SK-N-MC (cell line): ENCODE measurements at regions not wholly inside any gene's neighbourhood (a gene's known extent, or its start where the extent isn't known, plus 50 kb on each side); places are given as distances from the start of the nearest gene placed in this dataset.
A peak's percentile ranks its signal among the peaks of the same experiment; 100 is the strongest.

ENCODE experiments used
- DNase-seq: peaks from one replicate; pipeline ENCODE4 v3.0.0-alpha.2; 2011; ENCODE audit warnings: low read depth, low spot score
- H3K27ac ChIP-seq: fragments of 200-600 bp; sonication (generic); 2 replicates; pipeline ENCODE4 v1.5.1; 2016; ENCODE audit warnings: mixed run types
- H3K36me3 ChIP-seq: fragments of 200-600 bp; sonication (generic); 2 replicates; pipeline ENCODE4 v1.6.1; 2017; ENCODE audit warnings: antibody characterized with exemption, low read length, mixed read lengths; ENCODE audit not compliant: insufficient read depth
- H3K4me3 ChIP-seq: fragments of 200-600 bp; sonication (generic); 2 replicates; pipeline ENCODE4 v1.5.1; 2016
- H3K9ac ChIP-seq: fragments of 200-600 bp; sonication (generic); 2 replicates; pipeline ENCODE4 v1.8.0; 2017; ENCODE audit warnings: mixed run types, mixed read lengths; ENCODE audit not compliant: insufficient read length
- H3K9me3 ChIP-seq: fragments of 200-600 bp; sonication (generic); 2 replicates; pipeline ENCODE4 v1.6.1; 2017; ENCODE audit warnings: low read depth, mild to moderate bottlenecking, antibody characterized with exemption, low read length, moderate library complexity, mixed read lengths
- EZH2 ChIP-seq: fragments of 200-600 bp; sonication (generic); IDR thresholded peaks from one replicate; pipeline ENCODE4 v1.6.1; 2017; ENCODE audit warnings: antibody characterized with exemption
- FOXP2 ChIP-seq: optimal IDR thresholded peaks from 2 replicates; pipeline ENCODE3; 2011; ENCODE audit warnings: mild to moderate bottlenecking, moderate library complexity; ENCODE audit not compliant: insufficient read depth; ENCODE audit errors: extremely low read length, control extremely low read depth
- POLR2AphosphoS5 ChIP-seq: IDR thresholded peaks from 2 replicates; pipeline ENCODE4 v1.6.1; 2012; ENCODE audit warnings: mild to moderate bottlenecking, low read depth, low read length, borderline replicate concordance

DNA sequence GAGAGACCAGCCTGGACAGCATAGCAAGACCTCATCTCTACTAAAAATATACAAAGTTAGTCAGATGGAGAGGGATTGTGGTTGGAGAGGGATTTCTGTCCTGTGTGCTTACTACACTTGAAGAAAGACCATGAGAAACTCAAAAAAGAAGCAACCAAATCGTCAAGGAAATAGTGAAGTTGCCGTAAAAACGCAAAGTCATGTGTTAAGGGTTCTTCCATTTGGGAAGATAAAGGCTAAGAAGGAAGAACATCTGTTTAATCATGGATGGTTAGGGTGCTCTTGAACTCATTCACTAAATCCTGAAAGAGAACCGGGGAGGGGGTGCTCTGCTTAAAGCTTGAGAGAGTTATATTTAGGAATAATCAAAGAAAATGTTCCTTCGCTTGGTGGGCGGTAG, 59.8 kb upstream of the KDM7A start:
- Histone ChIP-seq H3K4me3 (no peak overlapping the region), H3K36me3 (no peaks in the 10 kb centered on the region), H3K27ac (no peak overlapping the region), H3K9me3 (no peaks in the 10 kb centered on the region), H3K9ac (no peak overlapping the region)
- no peak for TF ChIP-seq FOXP2
- no peak for TF ChIP-seq POLR2AphosphoS5
- no peak for TF ChIP-seq EZH2
- no peak for DNase-seq

DNA sequence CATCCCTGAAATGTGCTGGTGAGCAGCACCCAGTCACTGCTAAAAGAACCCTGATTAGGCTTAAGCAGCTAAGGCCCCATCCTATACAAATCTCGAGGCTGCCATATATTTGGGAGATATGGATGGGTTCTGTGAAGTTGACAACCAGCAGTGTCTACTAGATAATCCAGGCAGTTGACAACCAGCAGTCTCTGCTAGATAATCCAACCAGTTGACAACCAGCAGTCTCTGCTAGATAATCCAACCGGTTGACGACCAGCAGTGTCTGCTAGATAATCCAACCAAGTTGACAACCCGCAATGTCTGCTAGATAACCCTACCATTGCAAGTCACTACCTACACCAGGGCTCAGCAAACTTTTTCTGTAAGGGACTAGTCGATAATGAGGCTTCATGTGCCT, 58.3 kb upstream of the KDM7A start:
- Histone ChIP-seq H3K27ac (no peak overlapping the region), H3K36me3 (no peaks in the 10 kb centered on the region), H3K9me3 (no peaks in the 10 kb centered on the region), H3K9ac (no peak overlapping the region), H3K4me3 (no peak overlapping the region)
- no peak for TF ChIP-seq POLR2AphosphoS5
- no peak for TF ChIP-seq EZH2
- no peak for TF ChIP-seq FOXP2
- DNase-seq, result no peak

DNA sequence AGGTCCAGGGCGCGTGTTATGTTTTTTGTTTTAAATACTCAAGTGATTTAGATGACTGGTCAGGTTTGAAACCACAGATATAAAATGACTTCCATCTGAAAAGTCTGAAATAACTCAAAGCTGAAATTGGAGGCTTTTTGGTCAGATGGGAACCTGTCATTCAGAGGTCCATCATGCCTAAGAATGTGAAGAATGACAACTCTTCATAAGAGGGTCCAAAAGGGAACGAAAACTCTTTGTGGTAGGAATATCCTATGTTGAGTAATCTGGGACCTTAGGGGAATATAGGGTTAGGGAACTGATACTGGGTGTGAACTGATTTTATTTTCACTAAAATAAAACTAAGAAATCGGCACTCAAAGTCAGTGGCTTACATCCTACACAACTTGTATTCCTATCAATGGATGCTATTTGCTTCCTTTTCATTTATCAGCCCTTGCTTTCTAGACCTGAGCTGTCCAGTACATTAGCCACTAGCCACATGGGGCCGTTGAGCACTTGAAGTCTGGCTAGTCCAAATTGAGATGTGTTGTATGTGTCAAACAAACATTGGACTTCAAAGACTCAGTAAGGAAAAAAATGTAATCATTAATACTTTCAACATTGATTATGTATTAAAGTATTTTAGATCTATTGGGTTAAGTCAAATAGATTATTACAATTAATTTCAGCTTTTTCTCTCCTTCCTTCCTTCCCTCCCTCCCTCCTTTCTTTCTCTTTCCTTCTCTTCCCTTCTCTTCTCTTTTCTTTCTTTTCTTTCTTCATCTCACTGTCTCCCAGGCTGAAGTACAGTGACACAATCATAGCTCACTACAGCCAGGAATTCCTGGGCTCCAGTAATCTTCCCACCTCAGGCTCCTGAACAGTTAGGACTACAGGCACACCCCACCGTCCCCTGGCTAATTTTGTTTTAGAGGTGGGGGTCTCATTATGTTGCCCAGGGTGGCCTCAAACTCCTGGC, 56.5 kb upstream of the KDM7A start:
- Histone ChIP-seq H3K36me3 (no peaks in the 10 kb centered on the region), H3K9ac (no peak overlapping the region), H3K4me3 (no peak overlapping the region), H3K27ac (no peak overlapping the region), H3K9me3 (no peaks in the 10 kb centered on the region)
- TF ChIP-seq FOXP2, result no peak
- TF ChIP-seq EZH2, result no peak
- no peak for TF ChIP-seq POLR2AphosphoS5
- DNase-seq, result no peak

DNA sequence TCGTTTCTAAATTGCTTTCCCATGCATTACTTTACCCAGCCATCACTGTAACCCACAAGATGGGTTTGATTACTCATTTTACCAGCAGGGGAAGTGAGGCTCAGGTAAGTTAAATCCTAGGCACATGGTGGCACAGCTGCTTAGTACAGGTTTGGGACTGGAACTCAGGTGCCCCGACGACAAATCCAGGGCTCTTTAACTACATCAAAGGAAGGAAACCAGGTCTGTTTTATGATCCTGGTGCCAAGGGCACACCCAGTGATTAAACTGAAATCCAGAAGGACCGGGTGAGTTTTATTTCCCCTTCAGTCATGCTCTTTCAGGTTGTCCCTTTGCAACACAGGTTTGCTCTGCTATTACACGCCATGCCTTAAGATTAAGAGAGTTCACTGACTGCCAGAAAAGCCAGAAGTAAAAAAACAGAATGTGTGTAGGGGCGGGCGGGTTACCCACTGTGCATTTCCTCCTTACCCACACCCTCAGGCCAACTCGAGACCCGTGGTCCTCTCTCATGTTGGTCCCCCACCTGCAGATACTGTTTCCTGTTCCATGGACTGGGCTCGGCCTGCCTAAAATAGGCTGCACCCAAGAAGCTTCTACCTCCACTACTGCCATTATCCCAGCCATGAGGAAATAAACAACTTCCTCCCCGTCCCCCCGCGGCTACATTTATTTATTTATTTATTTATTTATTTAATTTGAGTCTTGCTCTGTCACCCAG, 55.1 kb upstream of the KDM7A start:
- Histone ChIP-seq H3K9me3 (no peaks in the 10 kb centered on the region), H3K9ac (no peak overlapping the region), H3K36me3 (no peaks in the 10 kb centered on the region), H3K4me3 (peak overlapping the region; percentile 83), H3K27ac (no peak overlapping the region)
- TF ChIP-seq POLR2AphosphoS5 (no peak), FOXP2 (no peak), EZH2 (no peak)
- DNase-seq, result no peak

DNA sequence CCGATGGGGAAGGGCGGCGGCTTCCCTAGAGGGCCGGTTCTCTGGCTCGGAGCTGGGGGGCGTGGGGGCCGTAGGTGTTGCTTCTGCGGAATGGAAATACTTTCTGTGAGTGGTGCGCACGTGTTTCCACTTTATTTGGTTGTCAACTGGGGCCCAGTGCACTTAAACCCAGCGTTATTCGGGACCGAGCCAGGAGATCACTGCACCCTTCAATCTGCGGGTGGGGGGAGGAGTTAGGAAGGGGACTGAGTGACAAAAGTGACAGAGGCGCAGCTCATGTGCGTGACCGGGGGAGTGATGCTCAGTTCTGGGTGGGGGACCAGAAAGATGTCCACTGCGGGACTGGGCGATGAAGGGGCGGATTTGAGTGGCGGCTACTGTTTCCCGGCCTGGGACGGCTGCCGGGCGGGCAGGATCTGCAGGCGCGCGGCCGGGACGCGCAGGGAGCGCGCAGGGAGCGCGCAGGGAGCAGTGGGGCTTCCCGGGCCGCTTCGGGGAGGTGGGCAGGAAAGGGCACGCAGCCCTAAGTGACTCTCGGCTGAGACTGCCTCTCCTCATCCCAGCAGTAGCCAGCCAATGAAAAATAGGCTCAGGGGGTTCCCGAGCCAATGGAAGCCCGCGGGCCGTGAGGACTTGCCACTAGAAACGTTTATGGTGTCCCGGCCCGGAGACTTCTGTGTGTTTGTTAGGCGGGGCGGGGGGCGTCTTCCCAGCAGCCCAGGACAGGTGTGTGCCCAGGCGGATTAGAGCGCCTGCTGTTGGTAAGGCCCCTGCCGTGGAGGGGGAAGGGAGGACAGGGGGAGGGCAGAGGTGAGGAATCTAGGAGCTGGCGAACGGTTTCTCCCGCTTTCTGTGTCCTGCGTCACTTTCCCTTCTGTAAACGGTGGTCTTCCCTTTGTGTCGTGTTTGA, 54.3 kb upstream of the KDM7A start:
- no peaks in the 10 kb centered on the region for H3K36me3 ChIP-seq
- peak overlapping the region; percentile 83 for H3K4me3 ChIP-seq
- H3K9me3 ChIP-seq, result no peaks in the 10 kb centered on the region
- peak overlapping the region; percentile 51 for H3K9ac ChIP-seq
- DNase-seq, result no peak
- TF ChIP-seq FOXP2 (no peak), EZH2 (no peak), POLR2AphosphoS5 (no peak)
- H3K27ac ChIP-seq, result no peak overlapping the region

DNA sequence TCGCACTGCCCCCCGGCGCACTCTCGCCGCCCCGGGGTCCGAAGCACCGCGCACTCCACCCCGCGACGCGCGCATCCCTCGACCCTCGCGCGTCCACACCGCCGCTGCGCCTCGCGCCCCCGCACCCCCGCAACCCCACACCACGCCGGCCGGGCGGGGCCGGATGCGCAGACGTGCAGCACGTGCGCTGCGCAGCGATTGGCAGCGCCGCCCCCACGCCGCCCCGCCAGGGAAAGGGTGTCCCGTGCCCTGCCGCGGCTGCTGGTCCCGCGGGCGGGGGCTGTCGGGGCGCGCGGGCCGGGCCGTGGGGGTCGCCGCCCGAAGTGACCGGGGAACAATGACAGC, 53.7 kb upstream of the KDM7A start:
- Histone ChIP-seq H3K36me3 (no peaks in the 10 kb centered on the region), H3K9ac (peak overlapping the region; percentile 51), H3K9me3 (no peaks in the 10 kb centered on the region), H3K27ac (no peak overlapping the region), H3K4me3 (peak overlapping the region; percentile 83)
- no peak for DNase-seq
- no peak for TF ChIP-seq EZH2
- TF ChIP-seq FOXP2, result no peak
- TF ChIP-seq POLR2AphosphoS5, result no peak

DNA sequence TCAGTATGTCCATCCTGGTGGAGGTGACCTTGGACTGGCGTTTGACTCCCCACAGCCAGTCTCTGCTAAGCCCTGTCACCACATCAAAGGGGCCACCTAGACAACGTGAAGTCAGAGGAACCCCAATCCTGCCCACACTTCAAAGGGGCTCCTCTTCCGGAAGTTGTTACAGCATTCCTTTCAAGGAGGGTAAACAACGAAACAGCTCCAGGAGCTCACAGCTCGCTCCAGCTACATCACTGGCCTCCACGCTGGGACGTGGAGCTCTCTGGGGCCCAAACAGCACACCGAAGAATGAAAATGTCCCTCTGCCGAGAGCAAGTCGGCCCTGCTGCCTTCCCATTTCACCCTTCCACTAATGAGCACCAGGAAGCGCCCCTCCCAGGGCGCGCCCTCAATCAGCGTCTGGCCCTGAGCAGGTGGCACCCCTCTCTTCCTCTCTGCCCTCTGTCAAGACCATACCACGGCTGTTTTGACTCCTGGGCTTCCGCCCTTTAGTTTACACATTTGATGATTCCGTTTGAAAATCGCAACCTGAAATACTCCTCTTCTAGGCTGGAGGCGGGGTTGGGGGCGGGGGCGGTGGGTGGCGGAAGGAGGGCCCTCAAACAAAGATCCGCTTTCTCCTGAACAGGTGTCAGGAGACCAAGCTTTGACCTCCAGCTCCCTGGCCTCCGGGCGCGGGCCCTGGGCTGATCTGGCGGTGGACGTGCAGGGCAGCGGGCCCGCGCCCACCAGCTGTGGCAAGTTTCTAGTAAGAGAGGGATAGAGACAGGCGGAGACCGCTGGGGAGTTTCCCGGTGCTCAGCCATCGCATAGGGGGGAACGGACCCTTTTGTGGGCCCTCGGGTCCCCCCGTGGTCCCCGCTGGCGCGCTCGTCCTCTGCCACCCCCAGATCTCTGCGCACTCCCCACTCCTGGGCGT, 53.1 kb upstream of the KDM7A start:
- Histone ChIP-seq H3K9ac (no peak overlapping the region), H3K27ac (no peak overlapping the region), H3K4me3 (peak overlapping the region; percentile 83), H3K36me3 (no peaks in the 10 kb centered on the region), H3K9me3 (no peaks in the 10 kb centered on the region)
- DNase-seq, result no peak
- no peak for TF ChIP-seq FOXP2
- TF ChIP-seq EZH2, result no peak
- TF ChIP-seq POLR2AphosphoS5, result no peak
